DMS53 treated with DMSO at 0.1 percent for 48 hours (cell line): ENCODE measurements at regions not wholly inside any gene's neighbourhood (a gene's known extent, or its start where the extent isn't known, plus 50 kb on each side); places are given as distances from the start of the nearest gene placed in this dataset.
"Not testable (repeated sequence)": the region's sequence is repeated elsewhere in the genome, so short reads cannot be mapped to it uniquely, and the experiment has no call there.

ENCODE experiments used
- DNase-seq: peaks from one replicate; lab custom pipeline; 2025; ENCODE audit not compliant: unreplicated experiment; lab: John Stamatoyannopoulos, UW

GRCh38 chr1:4133297-4133938 lies 233.3 kb upstream of the C1orf174 start:
- no peak for DNase-seq

GRCh38 chr1:4133939-4134321 lies 233.9 kb upstream of the C1orf174 start:
- DNase-seq = no peak

- DNase-seq = not testable (repeated sequence)
Measured at GRCh38 chr1:4135853-4136252, 235.8 kb upstream of the C1orf174 start.

- DNase-seq = no peak
Measured at GRCh38 chr1:4137621-4138415, 237.7 kb upstream of the C1orf174 start.

- DNase-seq = no peak
Measured at GRCh38 chr1:4139646-4140045, 239.6 kb upstream of the C1orf174 start.

GRCh38 chr1:4140241-4140640 lies 240.2 kb upstream of the C1orf174 start:
- DNase-seq = no peak

- no peak for DNase-seq
Measured at GRCh38 chr1:4140821-4141220, 240.7 kb upstream of the C1orf174 start.

GRCh38 chr1:4144349-4144971 lies 244.4 kb upstream of the C1orf174 start:
- no peak for DNase-seq

GRCh38 chr1:4146101-4146500 lies 246.0 kb upstream of the C1orf174 start:
- no peak for DNase-seq

- DNase-seq = no peak
Measured at GRCh38 chr1:4146614-4147013, 246.5 kb upstream of the C1orf174 start.

- DNase-seq = no peak
Measured at GRCh38 chr1:4147509-4147908, 247.4 kb upstream of the C1orf174 start.

- no peak for DNase-seq
Measured at GRCh38 chr1:4149281-4149680, 249.2 kb upstream of the C1orf174 start.

- DNase-seq = no peak
Measured at GRCh38 chr1:4149831-4150230, 249.8 kb upstream of the C1orf174 start.

- no peak for DNase-seq
Measured at GRCh38 chr1:4150262-4150661, 250.2 kb upstream of the C1orf174 start.

- DNase-seq = no peak
Measured at GRCh38 chr1:4152266-4152665, 252.2 kb upstream of the C1orf174 start.

- DNase-seq = no peak
Measured at GRCh38 chr1:4153571-4153970, 253.5 kb upstream of the C1orf174 start.

- DNase-seq = no peak
Measured at GRCh38 chr1:4156241-4156973, 256.3 kb upstream of the C1orf174 start.

GRCh38 chr1:4160181-4160580 lies 260.1 kb upstream of the C1orf174 start:
- DNase-seq = no peak

- no peak for DNase-seq
Measured at GRCh38 chr1:4161366-4162006, 261.4 kb upstream of the C1orf174 start.

- DNase-seq = no peak
Measured at GRCh38 chr1:4164965-4165364, 264.9 kb upstream of the C1orf174 start.

- DNase-seq = no peak
Measured at GRCh38 chr1:4165686-4166300, 265.7 kb upstream of the C1orf174 start.
